HG03342 (cell line): ENCODE measurements at regions not wholly inside any gene's neighbourhood (a gene's known extent, or its start where the extent isn't known, plus 50 kb on each side); places are given as distances from the start of the nearest gene placed in this dataset.
"Not testable (repeated sequence)": the region's sequence is repeated elsewhere in the genome, so short reads cannot be mapped to it uniquely, and the experiment has no call there.

Source experiments
- ATAC-seq: cut with Tn5 transposase; IDR thresholded peaks from one replicate; pipeline ENCODE4 v1.9.1; 2021; ENCODE audit warnings: mild to moderate bottlenecking, moderate library complexity; ENCODE audit not compliant: unreplicated experiment

- ATAC-seq, result no peak
Measured at GRCh38 chr2:166647935-166648334, 153.9 kb upstream of the SCN7A start.

DNA sequence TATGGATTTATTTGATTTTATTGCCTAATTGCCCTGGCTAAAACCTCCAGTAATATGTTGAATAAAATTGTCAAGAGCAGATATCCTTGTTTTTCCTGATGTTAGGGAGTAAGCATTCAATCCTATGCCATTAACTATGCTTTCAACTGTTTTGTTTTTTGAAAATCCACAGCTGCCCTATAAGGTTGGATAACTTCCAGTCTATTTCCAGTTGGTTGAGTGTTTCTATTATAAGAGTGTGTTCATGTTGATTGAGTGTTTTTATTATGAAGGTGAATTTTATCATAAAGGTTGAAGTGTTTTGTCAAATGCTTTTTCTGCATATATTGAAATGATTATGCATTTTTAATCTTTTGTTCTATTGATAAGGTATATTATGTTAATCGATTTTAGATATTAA, 149.9 kb upstream of the SCN7A start:
- ATAC-seq, result no peak

DNA sequence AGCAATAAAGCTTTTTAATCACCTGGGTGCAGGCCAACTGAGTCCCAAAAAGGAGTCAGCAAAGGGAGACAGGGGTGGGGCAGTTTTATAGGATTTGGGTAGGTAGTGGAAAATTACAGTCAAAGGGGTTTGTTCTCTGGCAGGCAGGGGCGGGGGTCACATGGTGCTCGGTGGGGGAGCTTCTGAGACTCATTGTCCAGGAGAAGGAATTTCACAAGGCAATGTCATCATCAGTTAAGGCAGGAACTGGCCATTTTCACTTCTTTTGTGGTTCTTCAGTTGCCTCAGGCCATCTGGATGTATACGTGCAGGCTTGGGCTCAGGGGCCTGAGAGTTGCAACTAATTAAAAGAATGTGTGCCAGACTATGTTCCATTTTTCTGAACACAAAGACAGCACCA, 147.5 kb upstream of the SCN7A start:
- not testable (repeated sequence) for ATAC-seq

- no peak for ATAC-seq
Measured at GRCh38 chr2:166637051-166637450, 143.0 kb upstream of the SCN7A start.

GRCh38 chr2:166634706-166635105, 140.7 kb upstream of the SCN7A start:
- ATAC-seq, result no peak

DNA sequence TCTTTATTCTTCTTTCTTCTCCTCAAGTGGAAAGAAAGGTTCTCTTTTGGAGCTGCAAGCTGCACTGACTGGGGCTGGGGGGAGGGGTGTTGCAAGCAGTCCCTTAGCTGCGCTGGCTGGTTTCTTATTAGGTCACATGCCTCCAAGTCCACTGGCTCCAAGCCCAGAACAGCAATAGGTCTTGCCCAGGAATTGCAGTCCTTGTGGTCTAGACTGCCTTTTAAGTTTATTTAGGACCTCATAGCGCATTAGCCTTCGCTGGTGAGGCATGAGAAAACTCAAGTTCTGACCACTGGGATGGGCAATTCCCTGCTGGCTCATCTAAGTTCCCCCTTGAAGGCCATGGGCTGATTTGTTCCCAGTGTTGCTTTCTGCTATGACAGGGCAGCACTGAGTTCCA, 138.6 kb upstream of the SCN7A start:
- ATAC-seq, result no peak

DNA sequence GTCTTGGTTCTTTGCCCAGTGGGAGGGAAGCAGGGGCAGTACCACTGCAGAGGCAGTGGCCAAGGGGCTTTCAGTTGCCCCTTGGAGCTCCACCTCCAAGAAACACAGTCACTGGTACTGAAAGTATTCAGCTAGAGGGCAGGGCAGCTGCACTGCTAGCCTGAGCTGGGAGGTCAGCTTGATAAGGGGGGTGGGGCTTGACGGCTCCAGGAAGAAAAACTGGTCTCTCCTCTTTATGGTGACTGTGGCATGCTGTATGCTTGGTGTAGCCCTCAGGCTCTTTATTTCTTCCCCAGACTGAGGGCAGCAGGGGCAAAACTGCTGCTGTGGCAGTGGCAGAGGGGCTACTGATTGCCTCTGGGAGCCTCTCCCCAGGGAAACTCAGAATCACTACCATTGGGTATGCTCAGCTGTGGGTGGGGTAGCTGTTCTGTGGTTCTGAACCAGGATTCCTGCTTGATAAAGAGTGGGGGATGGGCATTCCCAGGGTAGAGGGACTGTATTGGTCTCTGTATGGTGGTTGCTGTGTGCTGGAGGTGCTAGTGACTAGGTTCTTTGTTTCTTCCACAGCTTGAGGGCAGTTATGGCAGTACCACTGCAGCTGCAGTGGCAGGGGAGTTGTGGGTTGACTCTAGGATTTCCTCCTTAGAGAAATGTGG, 134.6 kb upstream of the SCN7A start:
- no peak for ATAC-seq

DNA sequence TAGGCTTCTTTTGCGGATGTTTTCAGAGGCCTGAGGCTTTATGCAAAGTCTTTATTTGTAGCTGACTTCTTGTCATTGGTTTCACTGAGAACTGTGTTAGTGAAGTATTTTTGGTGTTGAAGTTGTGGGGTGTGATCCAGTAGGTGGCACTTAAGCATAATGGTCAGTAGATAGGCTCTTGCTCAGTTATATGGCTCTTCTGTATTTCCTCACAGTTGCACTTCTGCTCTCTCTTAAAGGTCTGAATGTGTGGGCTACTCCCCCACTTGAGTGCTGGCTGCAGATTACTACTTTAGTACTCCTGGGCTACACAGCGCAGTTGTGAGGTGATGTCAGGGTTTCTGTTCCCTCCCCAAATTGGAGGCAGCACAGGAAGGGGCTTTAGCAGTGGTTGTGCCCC, 133.8 kb upstream of the SCN7A start:
- ATAC-seq, result no peak

DNA sequence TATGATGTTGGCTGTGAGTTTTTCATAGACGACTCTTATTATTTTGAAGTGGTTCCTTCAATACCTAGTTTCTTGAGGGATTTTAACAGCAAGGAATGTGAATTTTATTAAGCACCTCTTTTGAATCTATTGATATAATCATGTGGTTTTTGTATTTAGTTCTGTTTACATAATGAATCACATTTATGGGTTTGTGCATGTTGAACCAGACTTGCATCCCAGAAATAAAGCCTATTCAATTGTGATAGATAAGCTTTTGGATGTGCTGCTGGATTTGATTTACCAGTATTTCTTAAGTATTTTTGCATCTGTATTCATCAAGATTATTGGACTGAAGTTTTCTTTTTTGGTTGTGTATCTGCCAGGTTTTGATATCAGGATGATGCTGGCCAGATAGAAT, 131.6 kb upstream of the SCN7A start:
- ATAC-seq, result no peak

- no peak for ATAC-seq
Measured at GRCh38 chr2:166614503-166614902, 120.5 kb upstream of the SCN7A start.

DNA sequence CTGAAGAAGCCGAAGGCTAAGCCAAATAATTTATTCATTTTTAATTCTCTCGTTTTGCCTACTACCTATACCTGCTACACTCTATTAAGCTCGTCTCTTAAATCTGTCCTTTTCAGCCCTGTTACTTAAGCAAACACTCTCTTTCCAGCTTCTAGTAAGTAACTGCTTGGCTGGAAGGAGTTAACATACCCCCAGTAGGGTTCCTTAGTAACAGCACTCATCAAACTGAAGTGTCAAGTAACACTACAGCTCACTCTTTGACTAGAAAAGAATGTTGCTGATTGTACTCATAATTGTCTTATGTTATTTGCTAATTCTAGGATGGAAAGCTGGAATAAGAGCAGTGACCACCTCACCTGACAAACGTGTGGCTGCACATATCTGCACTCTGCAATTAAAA, 120.0 kb upstream of the SCN7A start:
- ATAC-seq, result no peak

DNA sequence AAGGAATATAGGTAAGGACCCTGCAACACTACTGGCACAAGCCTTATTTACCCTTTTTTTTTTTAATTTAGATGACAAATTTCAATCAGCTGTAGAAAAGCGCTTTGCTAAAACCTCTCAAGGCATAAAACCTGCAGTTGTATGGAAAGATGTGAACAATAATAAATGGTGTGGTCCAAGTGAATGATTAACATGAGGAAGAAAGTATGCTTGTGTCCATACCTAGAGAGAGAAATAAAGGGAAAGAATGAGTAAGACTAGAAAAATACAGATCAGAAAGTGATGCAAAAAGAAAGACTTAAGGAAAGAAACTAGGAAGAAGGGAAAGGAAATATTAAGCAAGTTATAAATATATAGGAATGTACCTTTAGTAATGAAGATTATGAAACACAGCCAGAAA, 119.2 kb upstream of the SCN7A start:
- ATAC-seq, result no peak

- no peak for ATAC-seq
Measured at GRCh38 chr2:166612214-166612613, 118.2 kb upstream of the SCN7A start.

DNA sequence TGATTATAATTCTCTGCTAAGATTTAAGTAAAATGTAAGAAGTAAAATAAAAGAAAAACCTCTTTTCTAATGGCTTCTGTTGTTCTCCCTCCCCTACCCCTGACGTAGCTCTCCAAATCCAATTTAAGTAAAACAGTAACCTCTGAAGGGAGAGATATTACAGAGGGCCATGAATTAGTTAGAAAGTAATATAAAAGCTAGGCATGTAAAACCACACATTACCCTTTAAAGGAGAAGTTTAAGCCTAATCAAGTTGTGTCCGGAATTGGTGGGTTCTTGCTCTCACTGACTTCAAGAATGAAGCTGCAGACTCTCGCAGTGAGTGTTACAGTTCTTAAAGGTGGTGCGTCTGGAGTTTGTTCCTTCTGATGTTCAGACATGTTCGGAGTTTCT, 116.9 kb upstream of the SCN7A start:
- no peak for ATAC-seq

- ATAC-seq, result no peak
Measured at GRCh38 chr2:166610180-166610912, 116.3 kb upstream of the SCN7A start.

- ATAC-seq, result no peak
Measured at GRCh38 chr2:166609183-166609959, 115.3 kb upstream of the SCN7A start.

GRCh38 chr2:166607880-166608279, 113.8 kb upstream of the SCN7A start:
- no peak for ATAC-seq

- no peak for ATAC-seq
Measured at GRCh38 chr2:166593403-166593802, 99.4 kb upstream of the SCN7A start.

- ATAC-seq, result no peak
Measured at GRCh38 chr2:166592750-166593149, 98.7 kb upstream of the SCN7A start.

DNA sequence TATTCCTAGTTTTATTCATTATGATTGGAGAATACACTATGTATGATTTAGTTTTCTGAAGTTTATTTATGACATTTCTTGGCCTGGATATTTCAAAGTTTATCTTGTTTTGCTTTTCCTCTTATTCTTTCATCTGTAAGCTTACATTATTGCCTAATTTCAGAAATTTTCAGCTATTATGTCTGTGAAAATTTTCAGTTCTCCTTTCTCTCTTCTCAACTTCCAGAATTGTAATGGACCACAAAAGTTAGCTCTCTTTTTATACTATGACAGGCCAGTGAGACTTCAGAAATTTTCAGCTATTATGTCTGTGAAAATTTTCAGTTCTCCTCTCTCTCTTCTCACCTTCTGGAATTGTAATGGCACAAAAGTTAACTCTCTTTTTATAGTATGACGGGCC, 97.2 kb upstream of the SCN7A start:
- ATAC-seq, result no peak

DNA sequence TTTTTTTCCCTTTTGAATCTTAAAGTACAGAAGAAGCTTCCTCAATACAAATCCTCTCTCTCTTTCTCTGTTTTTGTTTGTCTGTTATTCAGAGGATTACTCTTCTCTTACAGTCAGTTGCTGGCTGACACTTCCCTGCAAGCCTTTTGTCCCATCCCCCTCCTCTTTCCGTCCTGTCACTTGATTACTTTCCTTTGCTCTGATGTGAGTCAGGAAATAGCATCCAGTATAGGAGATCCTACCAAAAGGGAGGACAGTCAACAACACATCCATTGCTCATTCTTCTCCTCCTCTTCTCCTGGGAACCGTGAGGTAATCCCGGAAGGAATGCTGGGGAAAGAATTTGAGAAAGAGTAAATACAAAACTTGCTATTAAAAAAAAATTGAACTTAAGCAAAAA, 79.3 kb upstream of the SCN7A start:
- ATAC-seq, result no peak

- no peak for ATAC-seq
Measured at GRCh38 chr2:166572937-166573336, 78.9 kb upstream of the SCN7A start.
